ENCODE measurements at regions not wholly inside any gene's neighbourhood (a gene's known extent, or its start where the extent isn't known, plus 50 kb on each side); places are given as distances from the start of the nearest gene placed in this dataset.
A peak's percentile ranks its signal among the peaks of the same experiment; 100 is the strongest.

DNA sequence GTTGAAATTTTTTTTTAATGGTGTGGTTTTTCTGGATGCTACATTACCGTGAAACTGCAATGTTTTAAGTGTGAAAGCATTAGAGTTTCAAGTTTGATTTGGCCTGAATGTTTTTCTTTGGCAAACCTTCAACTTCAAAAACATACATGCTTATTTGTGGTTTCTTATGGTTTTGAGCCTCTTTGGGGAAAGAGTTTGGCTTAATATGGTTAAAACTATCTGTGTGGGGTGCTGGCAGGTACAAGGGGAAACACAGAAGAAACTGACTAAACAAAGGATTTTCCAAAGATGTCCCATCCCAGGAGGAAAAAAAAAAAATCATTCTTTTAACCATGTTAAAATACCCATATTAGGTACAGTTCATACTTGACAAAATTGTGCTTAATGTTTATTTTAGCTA is 121.1 kb downstream of the HGF start:
- DNase-seq (ENCODE audit: low spot score) = no peak

DNA sequence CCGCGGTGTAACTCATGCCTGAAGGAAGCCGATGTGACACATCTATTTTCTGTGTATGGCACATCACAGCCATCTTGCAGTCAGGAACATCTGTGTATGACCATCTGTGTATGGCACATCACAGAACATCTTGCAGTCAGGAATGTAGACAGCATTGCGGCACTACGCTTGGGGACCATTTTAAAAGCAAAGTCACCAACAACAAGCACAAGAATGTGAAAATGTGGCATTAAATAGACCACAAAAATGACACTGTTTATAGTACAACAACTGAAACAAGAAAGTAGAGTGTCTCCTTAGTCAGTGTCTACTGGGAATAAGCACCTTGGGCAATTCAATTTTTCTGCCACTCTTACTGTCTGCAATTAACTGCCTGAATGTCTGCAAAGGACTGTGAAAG is 124.4 kb downstream of the HGF start:
- DNase-seq (ENCODE audit: low spot score) = no peak

DNA sequence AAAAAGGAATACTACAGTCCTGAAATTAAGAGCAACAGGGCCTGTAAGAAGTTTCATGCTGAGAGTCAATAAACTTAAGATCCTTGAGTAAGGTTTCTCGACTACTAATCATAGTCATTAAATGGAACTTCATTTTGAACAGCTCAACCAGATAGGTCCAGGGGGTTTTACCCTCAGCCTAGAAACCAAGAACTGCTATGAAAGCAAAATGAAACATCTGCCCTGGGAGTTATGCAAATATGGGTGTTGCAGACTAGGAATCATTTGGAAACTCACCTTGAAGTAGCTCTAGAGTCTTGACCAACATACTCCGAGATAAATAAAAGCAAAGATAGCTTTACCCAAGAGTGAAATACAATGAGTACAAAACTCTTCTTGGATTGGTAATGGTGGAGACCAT is 128.0 kb downstream of the HGF start:
- DNase-seq (ENCODE audit: low spot score) = no peak

DNA sequence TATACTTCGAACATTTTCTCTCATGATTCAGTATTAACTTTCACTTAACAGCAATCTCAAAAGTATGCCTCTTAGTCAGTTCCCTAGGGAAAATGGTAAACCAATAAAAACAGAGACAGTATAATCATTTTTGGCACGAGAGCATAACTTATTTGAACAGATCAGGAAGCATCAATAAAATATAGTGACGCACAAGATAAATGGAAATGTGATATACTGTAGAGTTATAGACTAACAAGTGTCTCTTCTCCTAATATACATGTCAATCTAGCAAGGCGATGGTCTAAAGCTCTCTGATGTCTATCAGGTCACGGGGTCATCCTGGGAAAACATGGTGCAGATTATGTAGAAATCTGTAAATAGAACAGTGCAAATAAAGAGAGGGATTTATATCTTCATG is 131.6 kb downstream of the HGF start:
- DNase-seq (ENCODE audit: low spot score) = no peak

DNA sequence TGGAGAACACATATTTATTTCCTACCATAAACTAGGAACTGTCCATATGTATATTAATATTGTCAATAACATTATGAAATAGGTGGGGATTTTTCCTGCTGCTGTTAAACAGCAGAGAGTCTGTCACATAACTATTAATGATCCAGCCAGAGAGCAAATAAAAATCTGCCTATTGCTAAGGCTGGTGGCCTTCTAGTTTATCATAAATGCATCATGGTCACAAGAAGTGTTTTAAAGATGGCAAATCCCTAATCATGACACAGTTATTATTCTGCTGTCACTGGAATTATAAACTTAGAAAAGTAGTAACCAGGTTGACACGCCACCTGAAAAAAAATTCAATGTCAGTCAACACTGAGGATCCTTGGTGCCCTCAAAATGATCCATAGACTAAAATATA is 132.3 kb downstream of the HGF start:
- DNase-seq (ENCODE audit: low spot score) = no peak

DNA sequence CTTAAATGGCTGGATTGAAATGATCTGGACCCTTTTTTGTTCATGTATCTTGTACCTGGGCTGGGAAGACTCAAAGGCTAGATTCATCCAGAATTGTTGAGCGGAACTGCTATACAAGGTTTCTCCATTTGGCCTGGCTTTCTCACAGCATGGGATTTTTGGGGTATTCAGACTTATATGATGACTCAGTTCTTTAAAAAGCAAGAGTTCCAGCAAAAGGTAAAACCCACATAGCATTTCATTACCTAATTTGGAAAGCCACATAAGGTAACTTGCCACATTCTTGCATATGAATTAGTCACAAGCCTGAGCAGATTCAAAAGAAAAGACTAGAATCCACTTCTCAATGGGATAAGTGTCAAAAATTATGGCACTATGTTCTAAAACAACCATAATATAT is 137.4 kb downstream of the HGF start:
- DNase-seq (ENCODE audit: low spot score) = peak; percentile 19

DNA sequence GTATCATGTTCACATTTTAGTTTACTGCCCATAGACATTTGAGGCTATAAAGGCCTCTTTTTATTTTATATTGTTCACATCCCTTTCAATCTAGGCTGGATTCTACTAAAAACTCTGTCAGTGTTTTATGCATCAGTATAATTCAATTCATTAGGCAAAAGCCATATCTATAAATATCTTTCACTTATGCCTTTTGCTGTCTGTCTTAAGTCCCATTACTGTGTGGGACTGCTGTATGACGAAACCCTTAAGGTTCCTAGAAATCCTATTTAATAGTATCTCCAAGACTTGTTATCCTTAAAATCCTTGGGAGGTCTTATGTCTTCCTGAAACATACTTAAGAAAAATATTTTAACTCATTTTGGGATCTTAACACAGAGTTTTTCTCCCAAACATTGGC is 139.2 kb downstream of the HGF start:
- DNase-seq (ENCODE audit: low spot score) = no peak

DNA sequence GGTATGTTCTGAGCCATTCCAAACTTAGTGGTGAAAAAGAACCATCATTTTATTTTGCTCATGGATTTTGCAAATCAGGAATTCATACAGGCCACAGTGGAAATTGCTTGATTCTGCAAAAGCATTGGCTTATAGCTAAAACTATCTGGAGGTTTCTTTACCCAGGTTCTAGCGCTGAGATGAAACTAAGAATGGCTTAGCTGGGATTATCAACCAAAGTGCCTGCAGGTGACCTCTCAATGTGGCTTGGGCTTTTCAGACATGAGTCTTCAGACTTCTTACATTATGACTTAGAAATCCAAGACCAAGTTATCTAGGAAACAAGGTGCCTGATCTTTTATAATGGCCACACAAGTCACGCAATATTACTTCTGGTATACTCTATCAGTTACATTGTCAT is 140.1 kb downstream of the HGF start:
- no peak for DNase-seq (ENCODE audit: low spot score)

DNA sequence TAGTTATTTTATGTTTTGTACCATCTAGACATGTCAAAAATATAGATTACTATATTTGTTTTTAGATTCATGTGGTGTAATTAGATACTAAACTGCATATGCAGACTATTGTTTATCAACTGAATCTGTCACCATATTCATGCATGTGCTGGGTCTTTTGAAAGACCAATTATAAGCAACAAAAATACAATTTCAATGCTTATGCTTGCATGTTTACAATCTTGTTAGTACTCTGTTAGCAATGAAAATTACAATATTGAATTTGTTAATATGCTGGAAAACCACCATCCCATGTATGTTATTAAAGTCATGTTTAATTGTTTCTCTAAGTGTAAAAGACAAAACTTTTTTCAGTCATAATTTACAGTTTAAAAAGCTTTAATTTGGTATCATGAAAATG is 140.9 kb downstream of the HGF start:
- no peak for DNase-seq (ENCODE audit: low spot score)

DNA sequence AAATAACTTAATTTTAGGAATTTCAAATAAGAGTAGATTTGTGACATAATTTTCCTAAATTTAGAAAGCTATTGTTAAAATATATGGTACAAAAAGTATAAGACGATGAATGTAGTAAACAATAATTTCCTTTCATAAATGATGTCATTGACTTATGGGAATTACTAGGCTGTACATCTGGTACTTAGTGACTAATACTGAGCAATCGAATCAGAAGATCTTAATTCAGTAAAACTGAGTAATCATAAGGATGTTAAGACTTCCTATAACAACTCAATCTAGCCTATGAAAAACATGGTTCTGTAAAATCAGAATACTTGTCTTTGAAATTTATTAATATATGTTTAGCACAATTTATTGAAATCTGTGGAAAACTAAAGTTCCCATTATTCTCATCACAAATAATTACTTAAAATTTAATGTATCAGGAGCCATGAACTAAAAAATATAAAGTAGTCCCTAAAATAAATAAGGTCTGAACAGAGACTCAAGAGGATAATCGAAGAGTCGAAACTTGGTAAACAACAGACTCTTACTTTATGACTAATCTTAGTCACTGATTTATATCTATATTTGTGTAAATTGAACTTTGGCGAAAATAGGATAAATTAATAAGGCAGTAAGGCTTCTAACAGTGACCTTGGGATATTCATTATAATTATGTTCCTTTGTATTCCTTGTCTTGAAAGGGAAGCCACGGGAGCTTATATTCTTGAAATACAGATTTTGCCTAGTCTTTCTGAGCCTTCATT is 142.1 kb downstream of the HGF start:
- no peak for DNase-seq (ENCODE audit: low spot score)

DNA sequence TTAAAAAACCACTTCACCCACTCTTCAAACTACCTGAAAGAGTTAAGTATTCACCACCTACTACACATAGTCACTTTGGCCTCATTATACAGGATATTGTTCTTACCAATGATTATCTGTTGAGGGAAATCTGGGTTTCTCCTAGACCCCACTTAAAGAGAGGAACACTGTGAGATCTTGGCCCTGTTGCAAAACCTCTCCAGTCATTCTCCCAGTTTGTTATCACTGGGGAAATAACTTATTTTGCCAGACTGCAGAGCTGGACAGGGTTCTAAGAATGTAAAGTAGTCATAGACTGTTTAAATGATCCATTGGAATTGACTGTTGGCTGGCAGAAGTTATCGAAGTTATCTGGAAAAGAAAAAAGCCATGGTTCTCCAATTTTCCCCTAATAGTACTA is 143.8 kb downstream of the HGF start:
- no peak for DNase-seq (ENCODE audit: low spot score)

DNA sequence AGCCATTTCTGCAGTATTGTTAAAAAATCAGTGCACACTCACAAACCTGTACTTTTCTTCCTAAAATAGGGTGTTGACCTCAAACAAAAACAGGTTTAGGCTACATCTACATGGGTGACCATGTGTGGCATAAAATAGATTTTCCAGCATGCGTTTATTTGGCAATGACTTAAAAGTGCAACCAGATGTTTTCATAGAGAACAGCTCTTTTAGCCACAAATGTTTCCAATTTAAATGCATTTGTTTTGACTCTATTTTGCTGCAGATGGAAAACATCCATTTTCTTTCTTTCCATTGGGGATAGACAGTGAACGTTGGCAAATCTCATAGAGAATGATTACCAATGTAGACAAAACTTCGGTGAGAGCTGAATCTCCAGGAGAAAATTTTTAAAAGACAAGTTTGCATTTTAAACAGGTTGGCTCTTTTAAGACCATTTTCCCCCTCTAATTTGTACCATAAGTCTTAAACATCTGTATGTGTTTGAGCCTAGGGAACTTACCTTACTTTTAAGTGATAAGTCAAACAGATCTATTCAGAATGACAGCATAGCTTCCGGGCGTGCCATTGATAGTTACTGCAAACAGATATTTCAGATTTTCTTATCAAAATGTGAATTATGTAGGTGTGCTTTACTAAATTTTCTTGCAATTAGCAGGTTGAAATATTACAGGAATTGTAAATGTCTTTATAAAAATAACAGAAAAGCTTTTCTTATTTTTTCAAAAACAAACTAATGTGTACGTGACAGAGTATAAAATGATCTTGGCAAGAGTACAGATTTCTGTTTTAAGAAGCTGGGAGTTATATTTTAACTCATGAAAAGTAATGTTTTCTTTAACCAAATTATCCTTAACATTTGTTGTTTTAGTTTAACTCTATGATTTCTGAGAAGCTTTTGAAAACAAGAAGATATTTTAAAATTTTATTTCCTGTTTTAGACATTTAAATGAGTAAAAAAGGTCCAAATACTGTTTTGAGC is 144.9 kb downstream of the HGF start:
- DNase-seq (ENCODE audit: low spot score) = no peak

DNA sequence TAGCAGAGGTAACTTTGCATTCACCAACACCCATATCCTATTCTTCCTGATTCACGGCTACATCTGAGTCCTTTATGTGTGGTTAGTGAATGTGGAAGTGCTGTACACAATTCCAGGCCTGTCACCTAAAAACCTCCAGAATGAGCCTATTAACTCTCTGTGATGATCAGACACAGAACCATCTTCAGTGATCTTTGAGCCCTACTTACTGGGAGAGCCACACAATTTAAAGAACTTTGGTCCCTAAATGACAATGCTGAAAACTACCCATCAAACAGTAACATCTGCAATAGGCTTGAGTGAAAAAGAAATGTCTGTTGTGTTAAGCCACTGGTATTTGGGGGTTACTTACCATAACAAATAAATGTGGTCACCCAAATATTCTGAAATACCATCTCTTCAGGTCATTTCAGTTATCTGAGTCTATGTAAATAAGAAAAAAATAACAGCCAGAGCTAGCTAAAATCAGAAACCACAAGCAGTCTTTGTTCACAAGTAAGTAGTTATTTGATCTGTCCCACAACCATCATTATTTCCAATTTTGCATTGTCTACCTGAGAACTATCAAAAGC is 145.7 kb downstream of the HGF start:
- no peak for DNase-seq (ENCODE audit: low spot score)

DNA sequence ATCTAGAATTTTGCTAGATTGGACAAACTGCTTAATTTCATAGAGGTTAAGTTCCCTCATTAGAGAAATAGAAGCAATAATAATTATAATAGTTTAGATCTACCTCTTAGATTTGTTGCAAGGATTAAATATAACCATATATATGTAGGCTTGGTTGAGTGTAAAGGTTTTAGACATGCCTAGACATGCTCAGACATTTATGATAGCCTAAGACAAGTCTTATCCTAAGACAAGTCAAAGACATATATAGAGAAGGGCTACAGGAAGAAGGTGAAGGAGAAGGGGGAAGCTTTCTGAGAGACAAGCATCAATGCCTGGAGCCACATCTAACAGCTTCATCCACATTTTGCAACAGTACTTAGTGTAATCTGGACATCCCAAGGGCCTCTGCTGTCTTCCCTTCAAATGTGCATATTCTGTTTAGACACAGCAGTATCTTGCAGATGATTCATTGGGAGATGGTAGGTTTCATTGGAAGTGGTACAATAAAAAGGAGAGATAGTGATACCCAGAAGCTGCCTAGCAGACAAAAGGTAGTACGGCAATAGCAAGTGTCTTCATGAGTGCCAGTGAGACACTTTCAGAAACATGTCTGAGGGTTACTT is 146.5 kb downstream of the HGF start:
- no peak for DNase-seq (ENCODE audit: low spot score)

DNA sequence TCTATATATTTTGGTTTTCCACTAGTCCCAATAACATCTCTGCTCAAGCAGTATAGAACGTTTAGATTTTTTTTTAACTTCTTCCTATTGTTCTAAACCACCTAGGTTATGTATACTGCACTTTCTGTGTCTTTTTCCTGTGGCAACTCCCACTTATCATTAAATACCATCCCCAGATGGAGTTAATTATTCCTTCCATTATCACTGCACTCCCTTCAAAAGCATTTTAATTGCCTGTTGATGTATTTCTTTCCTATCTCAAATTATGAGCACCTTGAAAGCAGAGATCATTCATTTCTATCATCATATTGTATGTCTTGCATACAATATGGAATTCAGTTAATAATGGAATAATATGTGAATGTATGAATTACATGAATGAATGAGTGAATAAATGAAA is 148.0 kb downstream of the HGF start:
- DNase-seq (ENCODE audit: low spot score) = no peak

DNA sequence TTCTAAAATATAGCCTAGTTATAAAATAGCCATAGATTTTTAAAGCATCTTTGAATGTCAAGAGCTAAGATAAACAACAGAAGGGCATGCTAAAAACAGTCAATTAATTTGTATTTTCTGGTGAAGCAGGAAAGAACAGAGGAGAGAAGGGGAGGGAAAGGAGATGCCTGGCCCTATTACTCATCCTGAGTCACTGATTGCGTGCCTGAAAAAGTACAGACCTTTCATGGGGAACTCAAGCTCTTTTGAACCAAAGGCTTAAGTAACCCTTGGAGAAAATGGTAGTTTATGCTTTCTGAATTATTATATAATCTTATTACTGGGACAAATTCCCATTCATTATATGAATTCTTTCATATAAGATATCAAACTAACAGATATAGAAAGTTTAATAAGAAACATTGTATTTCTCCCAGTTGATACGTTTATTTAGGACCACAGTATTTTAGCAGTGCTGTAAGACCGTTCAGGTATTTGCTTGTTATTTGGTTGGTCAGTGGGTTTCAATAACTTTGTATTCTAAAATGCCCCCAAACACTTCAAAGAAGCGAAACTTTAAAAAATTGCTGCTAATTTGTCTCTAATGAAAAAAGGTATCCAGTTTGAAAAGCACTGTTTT is 151.3 kb downstream of the HGF start:
- DNase-seq (ENCODE audit: low spot score) = no peak

DNA sequence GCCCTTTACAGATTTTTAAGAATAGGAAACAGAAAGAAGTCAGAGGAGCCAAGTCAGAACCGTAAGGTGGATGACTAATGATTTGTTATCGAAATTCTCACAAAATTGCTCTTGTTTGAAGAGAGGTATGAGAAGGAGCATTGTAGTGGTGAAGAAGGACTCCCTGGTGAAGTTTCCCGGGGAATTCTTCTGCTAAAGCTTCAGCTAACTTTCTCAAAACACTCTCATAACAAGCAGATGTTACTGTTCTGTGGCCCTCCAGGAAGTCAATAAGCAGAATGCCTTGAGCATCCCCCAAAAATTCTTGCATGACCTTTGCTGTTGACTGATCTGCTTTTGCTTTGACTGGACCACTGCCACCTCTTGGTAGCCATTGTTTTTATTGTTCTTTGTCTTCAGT is 152.9 kb downstream of the HGF start:
- DNase-seq (ENCODE audit: low spot score) = no peak

DNA sequence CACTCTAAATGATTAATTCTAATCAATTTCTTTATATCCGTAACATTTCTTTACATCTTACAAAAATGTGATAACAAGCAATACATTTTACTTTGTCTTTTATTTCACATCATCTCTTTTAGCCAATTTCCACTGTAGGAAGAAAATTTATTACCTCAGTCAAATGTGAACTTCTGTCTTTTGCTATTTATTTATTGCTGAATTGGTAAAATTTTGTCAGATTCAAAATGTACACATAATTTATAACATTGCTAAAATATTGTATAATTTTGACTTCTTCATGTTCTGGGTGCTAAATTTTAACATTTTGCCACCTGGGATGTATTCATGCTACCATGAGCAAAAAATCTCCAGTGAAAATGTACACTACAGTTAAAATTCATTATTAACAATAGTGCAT is 158.0 kb downstream of the HGF start:
- no peak for DNase-seq (ENCODE audit: low spot score)

DNA sequence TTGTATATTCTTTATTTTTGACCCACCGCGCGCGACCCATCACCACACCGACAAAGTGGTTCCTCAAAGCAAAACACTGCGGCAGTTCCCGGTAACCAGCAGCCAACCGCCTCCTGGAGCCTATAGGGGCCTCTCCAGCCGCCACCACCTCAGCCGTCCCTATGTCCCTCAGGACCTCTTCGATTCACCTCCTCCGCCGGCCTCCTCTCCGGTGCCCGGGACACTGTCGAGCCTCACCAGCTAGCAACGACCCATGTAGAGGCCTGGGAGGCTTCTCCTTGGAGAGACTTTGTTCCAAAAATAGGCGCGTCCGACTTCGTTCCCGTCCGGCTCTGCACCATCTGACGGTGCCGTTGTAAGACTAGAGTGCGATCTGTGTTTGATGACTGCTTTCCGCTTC is 158.8 kb downstream of the HGF start:
- no peak for DNase-seq (ENCODE audit: low spot score)

DNA sequence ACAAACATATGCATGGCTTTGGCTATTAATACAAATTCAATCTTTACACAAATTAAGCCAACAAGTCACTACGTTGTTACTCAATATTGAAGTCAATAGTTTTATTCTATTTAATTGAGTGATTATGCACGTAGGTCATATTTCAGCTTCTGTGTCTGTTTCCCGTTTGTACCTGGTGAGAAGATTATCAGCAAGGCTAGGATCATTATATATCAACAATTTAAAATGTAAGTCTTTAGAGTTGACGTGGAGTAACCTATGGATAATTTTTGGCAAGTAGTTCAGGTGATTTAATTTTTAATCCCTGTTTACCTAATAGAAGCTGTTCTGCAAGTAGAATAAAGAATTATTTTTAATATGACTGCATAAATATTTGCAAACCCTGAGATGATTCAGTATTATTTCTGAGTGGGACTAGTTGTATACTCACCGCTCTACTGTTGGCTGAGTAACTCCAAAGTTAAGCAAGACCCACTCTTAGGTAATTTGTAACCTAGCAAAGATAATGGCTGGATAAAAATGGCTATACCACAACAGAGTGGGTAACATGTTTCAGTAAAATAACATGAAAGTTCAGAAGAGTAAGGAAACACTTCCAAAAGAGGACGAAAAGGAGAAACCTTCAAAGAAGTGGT is 161.0 kb downstream of the HGF start:
- DNase-seq (ENCODE audit: low spot score) = no peak

DNA sequence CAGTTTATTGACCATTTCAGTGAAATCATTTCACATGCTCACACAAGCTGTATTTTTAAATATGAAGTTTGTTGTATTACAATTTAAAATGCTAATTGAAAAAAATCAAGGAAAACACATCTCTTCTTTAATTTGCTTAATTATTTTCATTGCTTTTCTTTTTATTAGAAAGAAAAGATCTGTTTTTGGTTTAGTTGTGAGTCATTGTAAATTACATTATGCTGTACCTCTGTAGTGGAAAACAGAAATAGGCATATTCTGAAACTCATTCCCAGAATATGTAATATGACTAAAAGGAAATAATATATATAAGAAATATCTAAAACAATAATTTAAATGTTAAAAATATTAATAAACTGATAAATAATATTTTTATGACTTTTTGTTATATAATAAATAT is 161.9 kb downstream of the HGF start:
- no peak for DNase-seq (ENCODE audit: low spot score)
